IPS DF 4.7 (cell line): ENCODE measurements at regions not wholly inside any gene's neighbourhood (a gene's known extent, or its start where the extent isn't known, plus 50 kb on each side); places are given as distances from the start of the nearest gene placed in this dataset.
A peak's percentile ranks its signal among the peaks of the same experiment; 100 is the strongest.
"Not testable (repeated sequence)": the region's sequence is repeated elsewhere in the genome, so short reads cannot be mapped to it uniquely, and the experiment has no call there.

Experiments used
- DNase-seq: peaks from one replicate; pipeline ENCODE4 v3.0.0-alpha.2; 2013; ENCODE audit warnings: low spot score; ENCODE audit errors: extremely low read depth

- not testable (repeated sequence) for DNase-seq
These were observed 52.3 kb downstream of the SEPTIN7 start for GRCh38 chr7:35853194-35853593.

GRCh38 chr7:35854311-35854710 is 53.5 kb downstream of the SEPTIN7 start:
- DNase-seq: no peak

GRCh38 chr7:35856175-35856574 is 55.3 kb downstream of the SEPTIN7 start:
- DNase-seq: no peak

GRCh38 chr7:35860664-35861063 is 59.8 kb downstream of the SEPTIN7 start:
- no peak for DNase-seq

- no peak for DNase-seq
These were observed 64.4 kb downstream of the SEPTIN7 start for GRCh38 chr7:35865287-35865686.

- DNase-seq: no peak
These were observed 65.3 kb downstream of the SEPTIN7 start for GRCh38 chr7:35866186-35866585.

- not testable (repeated sequence) for DNase-seq
These were observed 68.3 kb downstream of the SEPTIN7 start for GRCh38 chr7:35869117-35869516.

GRCh38 chr7:35869810-35870209 is 69.0 kb downstream of the SEPTIN7 start:
- DNase-seq: no peak

- no peak for DNase-seq
These were observed 71.0 kb downstream of the SEPTIN7 start for GRCh38 chr7:35871856-35872255.

GRCh38 chr7:35874886-35875285 is 74.0 kb downstream of the SEPTIN7 start:
- no peak for DNase-seq

- DNase-seq: no peak
These were observed 74.4 kb downstream of the SEPTIN7 start for GRCh38 chr7:35875292-35875691.

- no peak for DNase-seq
These were observed 77.5 kb downstream of the SEPTIN7 start for GRCh38 chr7:35878351-35878750.

GRCh38 chr7:35887430-35887829 is 86.6 kb downstream of the SEPTIN7 start:
- DNase-seq: not testable (repeated sequence)

GRCh38 chr7:35889001-35889400 is 88.1 kb downstream of the SEPTIN7 start:
- DNase-seq: no peak

- DNase-seq: no peak
These were observed 89.0 kb downstream of the SEPTIN7 start for GRCh38 chr7:35889870-35890269.

- no peak for DNase-seq
These were observed 90.4 kb downstream of the SEPTIN7 start for GRCh38 chr7:35891004-35891830.

- no peak for DNase-seq
These were observed 92.8 kb downstream of the SEPTIN7 start for GRCh38 chr7:35893649-35894048.

- no peak for DNase-seq
These were observed 93.9 kb downstream of the SEPTIN7 start for GRCh38 chr7:35894721-35895120.

GRCh38 chr7:35900651-35901050 is 99.8 kb downstream of the SEPTIN7 start:
- DNase-seq: no peak

- no peak for DNase-seq
These were observed 104.7 kb downstream of the SEPTIN7 start for GRCh38 chr7:35905555-35905954.

GRCh38 chr7:35906191-35906908 is 105.5 kb downstream of the SEPTIN7 start:
- peak; percentile 56 for DNase-seq

- DNase-seq: no peak
These were observed 107.7 kb downstream of the SEPTIN7 start for GRCh38 chr7:35908331-35909216.
